Mammary epithelial cell (primary cell): ENCODE measurements at regions not wholly inside any gene's neighbourhood (a gene's known extent, or its start where the extent isn't known, plus 50 kb on each side); places are given as distances from the start of the nearest gene placed in this dataset.
"Not testable (repeated sequence)": the region's sequence is repeated elsewhere in the genome, so short reads cannot be mapped to it uniquely, and the experiment has no call there.

Experiments used
- EZH2 ChIP-seq: IDR thresholded peaks from 2 replicates; pipeline ENCODE4 v1.6.1; 2012; ENCODE audit warnings: low read length, inconsistent platforms, borderline replicate concordance
- TF ChIP-seq, protein P1 (sequence below), 2 donors: IDR thresholded peaks in 1 of 2; conservative IDR thresholded peaks in 1 of 2; 2 replicates each; pipeline ENCODE4 v1.5.1; 2011 to 2012; ENCODE audit warnings: inconsistent platforms in 2 of 2, low read length in 2 of 2, mild to moderate bottlenecking in 2 of 2, control low read depth in 1 of 2, low read depth in 1 of 2; ENCODE audit not compliant: insufficient read depth in 1 of 2; ENCODE audit errors: extremely low read depth in 1 of 2

DNA sequence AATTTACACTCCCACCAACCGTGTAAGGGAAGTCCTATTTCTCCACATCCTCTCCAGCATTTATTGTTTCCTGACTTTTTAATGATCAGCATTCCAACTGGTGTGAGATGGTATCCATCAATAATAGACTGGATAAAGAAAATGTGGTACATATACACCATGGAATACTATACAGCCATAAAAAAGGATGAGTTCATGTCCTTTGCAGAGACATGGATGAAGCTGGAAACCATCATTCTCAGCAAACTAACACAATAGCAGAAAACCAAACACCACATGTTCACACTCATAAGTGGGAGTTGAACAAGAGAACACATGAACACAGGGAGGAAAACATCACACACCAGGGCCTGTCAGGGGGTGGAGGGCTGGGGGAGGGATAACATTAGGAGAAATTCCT is 1290.6 kb upstream of the EYS start:
- TF ChIP-seq, protein P1, sequence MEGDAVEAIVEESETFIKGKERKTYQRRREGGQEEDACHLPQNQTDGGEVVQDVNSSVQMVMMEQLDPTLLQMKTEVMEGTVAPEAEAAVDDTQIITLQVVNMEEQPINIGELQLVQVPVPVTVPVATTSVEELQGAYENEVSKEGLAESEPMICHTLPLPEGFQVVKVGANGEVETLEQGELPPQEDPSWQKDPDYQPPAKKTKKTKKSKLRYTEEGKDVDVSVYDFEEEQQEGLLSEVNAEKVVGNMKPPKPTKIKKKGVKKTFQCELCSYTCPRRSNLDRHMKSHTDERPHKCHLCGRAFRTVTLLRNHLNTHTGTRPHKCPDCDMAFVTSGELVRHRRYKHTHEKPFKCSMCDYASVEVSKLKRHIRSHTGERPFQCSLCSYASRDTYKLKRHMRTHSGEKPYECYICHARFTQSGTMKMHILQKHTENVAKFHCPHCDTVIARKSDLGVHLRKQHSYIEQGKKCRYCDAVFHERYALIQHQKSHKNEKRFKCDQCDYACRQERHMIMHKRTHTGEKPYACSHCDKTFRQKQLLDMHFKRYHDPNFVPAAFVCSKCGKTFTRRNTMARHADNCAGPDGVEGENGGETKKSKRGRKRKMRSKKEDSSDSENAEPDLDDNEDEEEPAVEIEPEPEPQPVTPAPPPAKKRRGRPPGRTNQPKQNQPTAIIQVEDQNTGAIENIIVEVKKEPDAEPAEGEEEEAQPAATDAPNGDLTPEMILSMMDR (conservative IDR thresholded peaks at IDR 0.05 in 1 of 2, IDR thresholded peaks at IDR 0.05 in 1 of 2; ENCODE audit: extremely low read depth in 1 of 2, insufficient read depth in 1 of 2, low read depth in 1 of 2, low read length in 2 of 2), result not testable (repeated sequence)
- not testable (repeated sequence) for TF ChIP-seq EZH2
